PC-3 (cell line): ENCODE measurements at regions not wholly inside any gene's neighbourhood (a gene's known extent, or its start where the extent isn't known, plus 50 kb on each side); places are given as distances from the start of the nearest gene placed in this dataset.

Source experiments
- ATAC-seq: fragments of 200-7000 bp; cut with Tn5 transposase; 2 replicates; pipeline ENCODE4 v1.9.1; 2020; ENCODE audit warnings: mild to moderate bottlenecking, moderate library complexity
- BruUV-seq: library from RNA; stranded (reverse); fragments of 400-500 nt; replicated peaks from 2 replicates; lab custom pipeline; 2021; lab: Mats Ljungman, UMichigan
- CTCF ChIA-PET: fragments of 300-600 bp; sonication (Branson Sonifier 250); formaldehyde crosslinking; loops from one replicate; lab custom pipeline; 2022; ENCODE audit warnings: antibody characterized with exemption; lab: Charles Lee
- POLR2A ChIA-PET: fragments of 300-600 bp; sonication (Branson Sonifier 250); formaldehyde crosslinking; loops from one replicate; lab custom pipeline; 2022; ENCODE audit warnings: antibody characterized with exemption; ENCODE audit not compliant: unreplicated experiment; lab: Charles Lee
- DNase-seq: peaks from one replicate; pipeline ENCODE4 v3.0.0-alpha.2; 2015
- H2AFZ ChIP-seq: fragments of 300-600 bp; sonication (generic); 2 replicates; pipeline ENCODE4 v1.6.0; 2016; ENCODE audit warnings: antibody characterized with exemption, low read length
- H3F3A ChIP-seq: fragments of 300-600 bp; sonication (generic); one replicate; pipeline ENCODE4 v1.6.0; 2017; ENCODE audit warnings: antibody characterized with exemption, low read length, control low read depth, mild to moderate bottlenecking; ENCODE audit not compliant: unreplicated experiment
- H3K27ac ChIP-seq: fragments of 300-600 bp; sonication (generic); 2 replicates; pipeline ENCODE4 v1.5.1; 2016; ENCODE audit warnings: mild to moderate bottlenecking, low read length
- H3K27me3 ChIP-seq: fragments of 300-600 bp; sonication (generic); 2 replicates; pipeline ENCODE4 v1.6.1; 2016; ENCODE audit warnings: low read length, mixed read lengths
- H3K36me3 ChIP-seq: fragments of 300-600 bp; sonication (generic); 2 replicates; pipeline ENCODE4 v1.6.1; 2016; ENCODE audit warnings: low read depth, mixed run types, low read length, mixed read lengths
- H3K4me1 ChIP-seq: fragments of 300-600 bp; sonication (generic); 2 replicates; pipeline ENCODE4 v1.5.1; 2016; ENCODE audit warnings: low read length; ENCODE audit not compliant: insufficient read depth
- H3K4me2 ChIP-seq: fragments of 300-600 bp; sonication (generic); 2 replicates; pipeline ENCODE4 v1.6.0; 2016; ENCODE audit warnings: low read length
- H3K4me3 ChIP-seq: fragments of 300-600 bp; sonication (generic); 2 replicates; pipeline ENCODE4 v1.5.1; 2016; ENCODE audit warnings: mild to moderate bottlenecking, low read length, mixed read lengths
- H3K79me2 ChIP-seq: fragments of 300-600 bp; sonication (generic); 2 replicates; pipeline ENCODE4 v1.6.1; 2017; ENCODE audit warnings: low read length, mixed read lengths
- H3K9ac ChIP-seq: fragments of 300-600 bp; sonication (generic); 2 replicates; pipeline ENCODE4 v1.6.0; 2016; ENCODE audit warnings: mild to moderate bottlenecking, low read length
- H3K9me2 ChIP-seq: fragments of 300-600 bp; sonication (generic); replicated peaks from 2 replicates; pipeline ENCODE4 v1.6.1; 2016; ENCODE audit warnings: mixed run types, low read length, mixed read lengths
- H3K9me3 ChIP-seq: fragments of 300-600 bp; sonication (generic); 2 replicates; pipeline ENCODE4 v1.6.1; 2016; ENCODE audit warnings: low read length, mixed read lengths
- H4K20me1 ChIP-seq: fragments of 300-600 bp; sonication (generic); 2 replicates; pipeline ENCODE4 v1.6.1; 2016; ENCODE audit warnings: low read length, mixed read lengths
- CTCF ChIP-seq: fragments of 300-600 bp; sonication (generic); conservative IDR thresholded peaks from 2 replicates; pipeline ENCODE4 v1.5.1; 2017; ENCODE audit warnings: antibody characterized with exemption, low read depth, mild to moderate bottlenecking, low read length
- EZH2 ChIP-seq: fragments of 300-600 bp; sonication (generic); IDR thresholded peaks from one replicate; pipeline ENCODE4 v1.6.1; 2017; ENCODE audit warnings: antibody characterized with exemption, mild to moderate bottlenecking, low read length; ENCODE audit not compliant: unreplicated experiment
- EZH2phosphoT487 ChIP-seq: fragments of 300-600 bp; sonication (generic); IDR thresholded peaks from 2 replicates; pipeline ENCODE4 v1.6.1; 2018; ENCODE audit warnings: mild to moderate bottlenecking, antibody characterized with exemption, low read length, borderline replicate concordance
- intact Hi-C: fragments of 100-400 bp; cut with micrococcal nuclease; formaldehyde crosslinking; loops from 2 replicates; pipeline ENCODE4 v1.9.0; 2023

DNA sequence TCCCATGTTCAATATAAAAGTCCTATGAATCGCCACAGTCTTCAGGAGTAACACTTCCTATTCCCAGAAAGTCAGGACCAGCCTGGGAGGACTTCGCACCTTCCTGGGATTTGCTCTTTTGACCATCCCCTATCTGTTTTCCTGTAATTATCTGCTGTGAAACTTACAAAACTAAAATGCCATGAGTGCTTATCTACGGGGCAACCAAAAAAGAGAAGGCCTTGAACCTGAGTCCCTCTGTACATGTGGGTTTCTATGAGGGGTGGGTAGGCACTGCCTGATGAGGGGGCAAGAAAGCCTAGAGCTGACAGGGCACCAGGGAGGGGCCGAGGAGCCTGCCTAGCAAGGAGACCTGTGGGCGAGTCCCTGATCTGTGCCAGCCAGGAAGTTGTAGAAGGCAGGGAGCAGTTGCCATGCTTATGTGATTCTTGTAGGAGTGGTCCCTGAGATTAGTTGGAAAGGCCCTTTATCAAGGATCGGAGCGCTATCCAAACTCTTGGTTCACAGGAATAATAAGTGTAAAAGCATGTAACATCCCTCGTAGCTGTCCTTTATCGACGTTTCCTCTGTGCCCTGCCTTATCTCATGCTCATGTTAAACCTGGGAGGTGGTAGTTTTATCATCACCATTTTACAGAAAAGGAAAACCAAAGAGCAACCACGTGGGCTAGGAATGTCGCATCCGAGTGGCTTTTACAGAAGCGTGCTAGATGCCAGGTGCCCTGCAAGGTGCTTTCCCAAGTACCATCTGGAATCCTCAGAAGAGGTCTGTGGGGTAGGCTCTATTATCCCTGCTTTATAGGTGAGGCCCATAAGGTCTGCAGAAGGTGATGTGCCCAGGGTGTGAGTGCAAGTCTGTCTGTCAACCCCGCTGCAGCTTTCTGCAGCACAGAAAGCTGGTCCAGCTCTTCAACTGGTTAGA is 111.8 kb downstream of the B3GNT2 start:
- peak overlapping the region; percentile 65 for H2AFZ ChIP-seq
- no TSS peak for BruUV-seq

GRCh38 chr2:62306751-62307468 is 111.0 kb downstream of the B3GNT2 start:
- POLR2A ChIA-PET: no interaction called here
- Histone ChIP-seq H3K9me3 (no peaks in the 10 kb centered on the region), H2AFZ (peak overlapping the region; percentile 65), H3K4me1 (peaks cover 40% of the 10 kb centered on the region), H3K9ac (peak overlapping the region; percentile 23), H3K4me2 (peak overlapping the region; percentile 81), H3K4me3 (peak overlapping the region; percentile 33; the same call in 1 of the 2 replicates), H3K27ac (peak overlapping the region; percentile 81), H4K20me1 (no peaks in the 10 kb centered on the region), H3K36me3 (no peaks in the 10 kb centered on the region), H3F3A (no peaks in the 10 kb centered on the region), H3K27me3 (no peaks in the 10 kb centered on the region), H3K79me2 (no peaks in the 10 kb centered on the region), H3K9me2 (no peaks in the 10 kb centered on the region)
- intact Hi-C loops: no loop called here
- no TSS peak for BruUV-seq
- TF ChIP-seq EZH2phosphoT487 (no peak), CTCF (no peak), EZH2 (no peak)
- peak; percentile 79 for ATAC-seq
- DNase-seq: peak; percentile 95
- CTCF ChIA-PET: no interaction called here

More for the DNA sequence above, 111.8 kb downstream of the B3GNT2 start:
- Histone ChIP-seq H3K9me2 (no peaks in the 10 kb centered on the region), H3K27me3 (no peaks in the 10 kb centered on the region), H3K9me3 (no peaks in the 10 kb centered on the region), H3K4me2 (peak overlapping the region; percentile 81), H3K4me1 (peaks cover 40% of the 10 kb centered on the region), H3K9ac (peak overlapping the region; percentile 23), H4K20me1 (no peaks in the 10 kb centered on the region), H3F3A (no peaks in the 10 kb centered on the region), H3K4me3 (peak overlapping the region; percentile 33; the same call in 1 of the 2 replicates), H3K36me3 (no peaks in the 10 kb centered on the region), H3K27ac (peak overlapping the region; percentile 81), H3K79me2 (no peaks in the 10 kb centered on the region)
- ChIA-PET CTCF (no interaction called here), POLR2A (no interaction called here)
- 0 out of 2 replicates have a peak, but pooled peaks have one; percentile 17 for ATAC-seq
- DNase-seq: peak; percentile 26
- TF ChIP-seq CTCF: no peak
- no peak for TF ChIP-seq EZH2phosphoT487
- TF ChIP-seq EZH2: no peak
- intact Hi-C loops: no loop called here
